ENCODE measurements at regions not wholly inside any gene's neighbourhood (a gene's known extent, or its start where the extent isn't known, plus 50 kb on each side); places are given as distances from the start of the nearest gene placed in this dataset.
A peak's percentile ranks its signal among the peaks of the same experiment; 100 is the strongest.

GRCh38 chr5:106766916-106767315 is 903.8 kb downstream of the EFNA5 start:
- DNase-seq (ENCODE audit: low read depth, low spot score): no peak
- no peak overlapping the region for H3K27ac ChIP-seq

DNA sequence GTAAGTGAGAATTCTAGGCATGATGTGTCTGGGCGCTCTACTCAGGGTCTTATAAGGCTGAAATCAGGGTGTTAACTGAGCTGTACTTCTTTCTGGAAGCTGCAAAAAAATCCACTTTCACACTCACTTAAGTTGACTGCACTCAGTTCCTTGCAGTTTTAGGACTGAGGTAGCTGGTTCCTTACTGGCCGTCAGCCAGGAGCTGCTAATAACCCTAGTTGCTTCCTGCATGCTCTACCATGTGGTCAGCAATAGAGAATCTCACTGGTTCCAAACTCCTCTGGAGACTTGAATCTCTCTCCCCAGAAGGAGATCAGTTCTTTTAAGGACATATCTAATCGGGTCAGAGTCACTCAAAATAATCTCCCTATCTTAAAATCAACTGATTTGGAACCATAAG is 911.2 kb downstream of the EFNA5 start:
- DNase-seq (ENCODE audit: low read depth, low spot score): peak; percentile 10

GRCh38 chr5:106759152-106759551 is 911.6 kb downstream of the EFNA5 start:
- no peak for DNase-seq (ENCODE audit: low read depth, low spot score)
- no peak overlapping the region for H3K27ac ChIP-seq

More for the DNA sequence above, 911.2 kb downstream of the EFNA5 start:
- no peak overlapping the region for H3K27ac ChIP-seq

DNA sequence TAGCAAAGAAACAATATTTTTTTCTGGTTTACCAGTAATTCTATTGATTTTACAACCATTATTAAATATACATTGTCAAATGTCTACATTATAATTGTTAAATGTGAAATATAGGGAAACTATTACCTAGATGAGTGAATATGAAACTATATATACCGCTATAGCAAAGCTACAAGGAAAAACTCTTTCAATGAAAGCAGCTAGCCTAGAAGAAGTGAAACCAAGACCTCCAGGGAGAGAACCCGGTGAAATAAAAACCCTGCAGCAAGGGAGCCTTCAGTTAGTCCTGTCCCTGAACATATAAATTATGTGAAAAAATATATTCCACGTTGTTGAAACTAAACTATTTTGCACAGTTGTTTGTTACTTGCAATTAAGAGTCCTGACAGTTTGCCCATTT is 913.1 kb downstream of the EFNA5 start:
- H3K27ac ChIP-seq: no peak overlapping the region

GRCh38 chr5:106755789-106756188 is 914.9 kb downstream of the EFNA5 start:
- no peak overlapping the region for H3K27ac ChIP-seq
- DNase-seq (ENCODE audit: low read depth, low spot score): no peak

More for the DNA sequence above, 913.1 kb downstream of the EFNA5 start:
- DNase-seq (ENCODE audit: low read depth, low spot score): no peak

DNA sequence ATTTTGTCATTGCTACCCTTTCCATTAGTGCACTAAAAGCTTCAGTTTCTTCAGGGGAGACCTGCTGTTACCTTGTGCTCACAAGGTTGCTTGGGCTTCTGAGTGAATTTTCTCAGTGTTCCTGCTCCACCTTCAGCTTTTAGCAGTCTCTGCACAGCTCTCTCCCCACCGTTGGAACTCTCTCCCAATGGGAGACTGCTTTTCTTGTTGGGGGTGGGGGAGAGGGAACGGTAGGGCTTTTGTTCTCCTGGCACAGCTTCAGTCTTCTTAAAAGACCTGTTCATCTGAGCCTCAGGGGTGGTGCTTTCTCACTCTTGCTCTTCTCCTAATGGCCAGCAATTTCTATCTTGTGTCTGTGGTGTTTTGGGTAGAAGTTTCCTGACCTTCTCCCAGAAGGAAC is 915.7 kb downstream of the EFNA5 start:
- H3K27ac ChIP-seq: no peak overlapping the region

GRCh38 chr5:106749826-106750225 is 920.9 kb downstream of the EFNA5 start:
- H3K27ac ChIP-seq: no peak overlapping the region
- no peak for DNase-seq (ENCODE audit: low read depth, low spot score)

More for the DNA sequence above, 915.7 kb downstream of the EFNA5 start:
- DNase-seq (ENCODE audit: low read depth, low spot score): no peak

- DNase-seq (ENCODE audit: low read depth, low spot score): no peak
- no peak overlapping the region for H3K27ac ChIP-seq
These were observed 931.6 kb downstream of the EFNA5 start for GRCh38 chr5:106739127-106739526.

- H3K27ac ChIP-seq: no peak overlapping the region
- no peak for DNase-seq (ENCODE audit: low read depth, low spot score)
These were observed 933.6 kb downstream of the EFNA5 start for GRCh38 chr5:106737111-106737510.

DNA sequence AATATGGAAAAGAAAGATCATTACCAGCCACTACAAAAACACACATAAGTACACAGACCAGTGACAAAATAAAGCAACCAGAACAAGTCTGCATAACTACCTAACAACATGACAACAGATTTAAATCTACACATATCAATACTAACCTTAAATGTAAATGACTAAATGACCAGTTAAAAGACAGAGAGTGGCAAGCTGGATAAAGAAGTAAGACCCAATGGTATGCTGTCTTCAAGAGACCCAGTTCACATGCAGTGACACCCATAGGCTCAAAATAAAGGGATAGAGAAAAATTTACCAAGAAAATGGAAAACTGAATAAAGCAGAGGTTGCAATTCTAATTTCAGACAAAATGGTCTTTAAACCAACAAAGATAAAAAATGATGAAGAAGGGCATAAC is 938.1 kb downstream of the EFNA5 start:
- no peak for DNase-seq (ENCODE audit: low read depth, low spot score)
- H3K27ac ChIP-seq: no peak overlapping the region

GRCh38 chr5:106730912-106731311 is 939.8 kb downstream of the EFNA5 start:
- peak; percentile 73 for DNase-seq (ENCODE audit: low read depth, low spot score)
- no peak overlapping the region for H3K27ac ChIP-seq

- no peak for DNase-seq (ENCODE audit: low read depth, low spot score)
- no peak overlapping the region for H3K27ac ChIP-seq
These were observed 940.2 kb downstream of the EFNA5 start for GRCh38 chr5:106730506-106730905.

- no peak overlapping the region for H3K27ac ChIP-seq
These were observed 942.5 kb downstream of the EFNA5 start for GRCh38 chr5:106728208-106728607.

DNA sequence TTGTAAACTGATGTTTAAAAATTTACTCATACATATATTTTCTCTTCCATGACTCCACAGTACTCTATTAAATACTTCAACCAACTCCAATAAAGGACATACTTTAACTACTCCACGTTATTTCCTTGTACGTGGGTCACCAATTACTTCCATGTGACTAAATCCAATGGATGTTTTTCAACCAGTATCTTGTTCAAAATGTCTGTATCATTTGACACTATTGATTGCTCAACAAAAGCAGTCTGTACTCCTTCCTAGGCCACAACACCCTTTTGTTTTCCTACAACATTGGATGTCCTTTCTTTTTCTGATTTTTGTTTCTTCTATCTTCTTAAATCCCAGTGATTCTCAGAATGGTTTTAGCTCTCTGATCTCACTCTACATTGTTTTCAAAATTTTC is 943.7 kb downstream of the EFNA5 start:
- DNase-seq (ENCODE audit: low read depth, low spot score): no peak
- H3K27ac ChIP-seq: no peak overlapping the region

More at GRCh38 chr5:106728208-106728607, 942.5 kb downstream of the EFNA5 start:
- no peak for DNase-seq (ENCODE audit: low read depth, low spot score)

- no peak for DNase-seq (ENCODE audit: low read depth, low spot score)
- H3K27ac ChIP-seq: no peak overlapping the region
These were observed 950.4 kb downstream of the EFNA5 start for GRCh38 chr5:106720367-106720766.

DNA sequence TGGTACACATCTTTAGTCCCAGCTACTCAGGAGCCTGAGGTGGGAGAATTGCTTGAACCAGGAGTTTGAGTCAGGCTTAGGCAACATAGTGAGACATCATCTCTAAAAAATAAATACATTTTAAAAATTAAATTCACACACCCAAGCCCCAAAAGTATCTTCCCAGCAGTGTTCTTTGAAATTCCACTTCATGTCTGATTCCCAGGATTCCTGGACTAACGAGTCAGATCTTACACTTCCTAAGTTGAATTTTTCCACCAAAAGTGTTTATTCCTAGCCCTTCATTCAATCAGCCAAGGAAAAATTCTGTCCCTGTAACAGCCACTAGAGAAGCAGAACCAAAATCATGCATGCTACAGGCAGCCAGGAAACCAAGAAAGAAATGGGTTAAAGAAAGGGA is 970.9 kb downstream of the EFNA5 start:
- no peak overlapping the region for H3K27ac ChIP-seq
- no peak for DNase-seq (ENCODE audit: low read depth, low spot score)

- no peak overlapping the region for H3K27ac ChIP-seq
- no peak for DNase-seq (ENCODE audit: low read depth, low spot score)
These were observed 971.5 kb downstream of the EFNA5 start for GRCh38 chr5:106699198-106699597.

GRCh38 chr5:106698169-106698568 is 972.6 kb downstream of the EFNA5 start:
- no peak overlapping the region for H3K27ac ChIP-seq
- no peak for DNase-seq (ENCODE audit: low read depth, low spot score)

DNA sequence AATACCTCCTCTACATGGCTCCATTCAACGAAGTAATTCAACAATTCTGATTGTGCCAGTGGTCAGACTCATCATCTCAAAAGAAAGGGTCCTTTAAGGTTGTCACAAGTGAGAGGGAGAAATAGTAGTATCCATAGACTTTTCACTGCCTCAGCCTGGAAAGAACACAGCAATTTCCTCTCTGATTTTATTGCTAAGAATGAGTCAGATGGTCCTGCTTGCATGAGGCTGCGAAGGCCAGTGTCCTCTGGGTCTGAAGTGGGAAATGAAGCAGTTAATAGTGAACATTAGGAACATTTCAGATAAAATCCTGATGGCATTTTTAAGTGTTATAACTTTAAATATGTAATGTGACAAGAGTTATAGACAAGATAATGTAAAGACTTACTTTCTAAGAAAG is 979.0 kb downstream of the EFNA5 start:
- no peak for DNase-seq (ENCODE audit: low read depth, low spot score)
- no peak overlapping the region for H3K27ac ChIP-seq

GRCh38 chr5:106690585-106690984 is 980.2 kb downstream of the EFNA5 start:
- DNase-seq (ENCODE audit: low read depth, low spot score): no peak
- no peak overlapping the region for H3K27ac ChIP-seq

DNA sequence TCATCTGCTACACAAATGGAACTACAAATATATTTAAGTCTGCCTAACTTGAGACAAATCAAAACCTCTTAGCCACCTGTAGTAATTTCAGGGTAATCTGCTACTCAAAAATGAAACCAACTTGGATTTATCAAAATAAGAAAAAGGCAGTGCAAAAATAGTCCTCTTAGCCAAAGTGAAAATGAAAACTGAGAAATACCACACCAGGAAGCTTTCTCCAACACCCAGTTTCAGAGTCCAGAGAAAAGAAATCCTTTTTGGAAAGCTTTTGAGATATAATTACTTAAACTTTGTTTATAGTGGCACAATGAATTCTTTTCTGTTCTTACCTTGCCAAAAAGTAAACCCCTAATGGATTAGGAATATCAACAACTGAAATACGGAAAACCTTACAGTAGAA is 990.4 kb downstream of the EFNA5 start:
- no peak overlapping the region for H3K27ac ChIP-seq
- no peak for DNase-seq (ENCODE audit: low read depth, low spot score)

- DNase-seq (ENCODE audit: low read depth, low spot score): no peak
- no peak overlapping the region for H3K27ac ChIP-seq
These were observed 993.7 kb downstream of the EFNA5 start for GRCh38 chr5:106677057-106677456.

DNA sequence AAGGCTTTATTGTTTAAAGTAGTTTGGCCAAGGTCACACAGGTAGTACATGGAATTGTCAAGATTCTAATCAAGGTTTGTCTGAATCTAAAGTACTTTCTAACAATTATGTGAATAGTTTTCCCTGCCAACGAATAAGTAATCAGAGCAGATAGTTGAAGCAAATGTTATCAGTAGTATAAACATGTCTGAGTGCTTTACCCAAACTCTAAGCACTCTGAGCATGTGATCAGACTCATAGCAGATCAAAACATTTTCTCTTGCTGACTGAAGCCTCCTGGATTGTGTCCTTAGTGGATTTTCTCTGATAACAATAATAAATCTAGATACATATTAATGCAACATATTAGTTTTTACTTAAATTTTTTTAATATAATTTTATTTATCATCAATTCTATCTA is 995.0 kb downstream of the EFNA5 start:
- H3K27ac ChIP-seq: no peak overlapping the region
- no peak for DNase-seq (ENCODE audit: low read depth, low spot score)
